ENCODE measurements at regions not wholly inside any gene's neighbourhood (a gene's known extent, or its start where the extent isn't known, plus 50 kb on each side); places are given as distances from the start of the nearest gene placed in this dataset.

DNA sequence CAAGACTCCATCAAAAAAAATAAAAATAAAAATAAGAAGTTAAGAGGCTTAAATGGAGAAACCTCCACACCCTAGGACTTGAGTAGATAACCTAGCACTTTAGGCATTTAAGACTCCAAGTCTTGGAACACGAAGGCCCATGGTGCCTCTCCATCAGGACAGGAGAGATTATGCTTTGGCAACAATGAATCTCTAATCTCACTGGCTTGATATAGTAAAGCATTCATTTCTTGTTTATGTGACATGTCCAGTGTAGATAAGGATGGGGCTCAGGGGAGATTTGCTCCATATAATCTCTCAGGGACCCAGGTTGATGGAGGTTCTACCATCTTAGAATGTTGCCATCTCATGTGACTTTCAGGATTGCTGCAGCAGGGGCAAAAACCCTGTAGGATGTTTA is 117.7 kb upstream of the FUT8 start:
- TF ChIP-seq, protein P1, sequence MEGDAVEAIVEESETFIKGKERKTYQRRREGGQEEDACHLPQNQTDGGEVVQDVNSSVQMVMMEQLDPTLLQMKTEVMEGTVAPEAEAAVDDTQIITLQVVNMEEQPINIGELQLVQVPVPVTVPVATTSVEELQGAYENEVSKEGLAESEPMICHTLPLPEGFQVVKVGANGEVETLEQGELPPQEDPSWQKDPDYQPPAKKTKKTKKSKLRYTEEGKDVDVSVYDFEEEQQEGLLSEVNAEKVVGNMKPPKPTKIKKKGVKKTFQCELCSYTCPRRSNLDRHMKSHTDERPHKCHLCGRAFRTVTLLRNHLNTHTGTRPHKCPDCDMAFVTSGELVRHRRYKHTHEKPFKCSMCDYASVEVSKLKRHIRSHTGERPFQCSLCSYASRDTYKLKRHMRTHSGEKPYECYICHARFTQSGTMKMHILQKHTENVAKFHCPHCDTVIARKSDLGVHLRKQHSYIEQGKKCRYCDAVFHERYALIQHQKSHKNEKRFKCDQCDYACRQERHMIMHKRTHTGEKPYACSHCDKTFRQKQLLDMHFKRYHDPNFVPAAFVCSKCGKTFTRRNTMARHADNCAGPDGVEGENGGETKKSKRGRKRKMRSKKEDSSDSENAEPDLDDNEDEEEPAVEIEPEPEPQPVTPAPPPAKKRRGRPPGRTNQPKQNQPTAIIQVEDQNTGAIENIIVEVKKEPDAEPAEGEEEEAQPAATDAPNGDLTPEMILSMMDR (IDR thresholded peaks at IDR 0.05): no peak
- TF ChIP-seq EP300 (IDR thresholded peaks at IDR 0.05) (no peak), MAZ (IDR thresholded peaks at IDR 0.05; ENCODE audit: borderline replicate concordance, low read depth, low read length) (no peak)
- TF ChIP-seq, protein P2, sequence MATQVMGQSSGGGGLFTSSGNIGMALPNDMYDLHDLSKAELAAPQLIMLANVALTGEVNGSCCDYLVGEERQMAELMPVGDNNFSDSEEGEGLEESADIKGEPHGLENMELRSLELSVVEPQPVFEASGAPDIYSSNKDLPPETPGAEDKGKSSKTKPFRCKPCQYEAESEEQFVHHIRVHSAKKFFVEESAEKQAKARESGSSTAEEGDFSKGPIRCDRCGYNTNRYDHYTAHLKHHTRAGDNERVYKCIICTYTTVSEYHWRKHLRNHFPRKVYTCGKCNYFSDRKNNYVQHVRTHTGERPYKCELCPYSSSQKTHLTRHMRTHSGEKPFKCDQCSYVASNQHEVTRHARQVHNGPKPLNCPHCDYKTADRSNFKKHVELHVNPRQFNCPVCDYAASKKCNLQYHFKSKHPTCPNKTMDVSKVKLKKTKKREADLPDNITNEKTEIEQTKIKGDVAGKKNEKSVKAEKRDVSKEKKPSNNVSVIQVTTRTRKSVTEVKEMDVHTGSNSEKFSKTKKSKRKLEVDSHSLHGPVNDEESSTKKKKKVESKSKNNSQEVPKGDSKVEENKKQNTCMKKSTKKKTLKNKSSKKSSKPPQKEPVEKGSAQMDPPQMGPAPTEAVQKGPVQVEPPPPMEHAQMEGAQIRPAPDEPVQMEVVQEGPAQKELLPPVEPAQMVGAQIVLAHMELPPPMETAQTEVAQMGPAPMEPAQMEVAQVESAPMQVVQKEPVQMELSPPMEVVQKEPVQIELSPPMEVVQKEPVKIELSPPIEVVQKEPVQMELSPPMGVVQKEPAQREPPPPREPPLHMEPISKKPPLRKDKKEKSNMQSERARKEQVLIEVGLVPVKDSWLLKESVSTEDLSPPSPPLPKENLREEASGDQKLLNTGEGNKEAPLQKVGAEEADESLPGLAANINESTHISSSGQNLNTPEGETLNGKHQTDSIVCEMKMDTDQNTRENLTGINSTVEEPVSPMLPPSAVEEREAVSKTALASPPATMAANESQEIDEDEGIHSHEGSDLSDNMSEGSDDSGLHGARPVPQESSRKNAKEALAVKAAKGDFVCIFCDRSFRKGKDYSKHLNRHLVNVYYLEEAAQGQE (IDR thresholded peaks at IDR 0.05): no peak

All from A549 (cell line).